IgD-negative memory B cell (primary cell): ENCODE measurements at regions not wholly inside any gene's neighbourhood (a gene's known extent, or its start where the extent isn't known, plus 50 kb on each side); places are given as distances from the start of the nearest gene placed in this dataset.

ENCODE experiments used
- H3K27ac Mint-ChIP-seq, 3 donors: one replicate each; pipeline ENCODE4 v1.8.0; 2020 to 2022; ENCODE audit warnings: mild to moderate bottlenecking in 3 of 3, mixed read lengths in 3 of 3, moderate library complexity in 1 of 3
- H3K27me3 Mint-ChIP-seq: one replicate; pipeline ENCODE4 v1.8.0; 2021; ENCODE audit warnings: mixed read lengths
- H3K36me3 Mint-ChIP-seq: one replicate; pipeline ENCODE4 v1.8.0; 2020; ENCODE audit warnings: mild to moderate bottlenecking, mixed read lengths
- H3K4me1 Mint-ChIP-seq, 3 donors: one replicate each; pipeline ENCODE4 v1.8.0; 2020 to 2022; ENCODE audit warnings: mixed read lengths in 3 of 3, mild to moderate bottlenecking in 1 of 3
- H3K4me3 Mint-ChIP-seq, 4 donors: one replicate each; pipeline ENCODE4 v1.8.0; 2020 to 2022; ENCODE audit warnings: mild to moderate bottlenecking in 4 of 4, mixed read lengths in 4 of 4, moderate library complexity in 3 of 4
- H3K9me3 Mint-ChIP-seq, 3 donors: one replicate each; pipeline ENCODE4 v1.8.0; 2020 to 2021; ENCODE audit warnings: mixed read lengths in 3 of 3, mild to moderate bottlenecking in 1 of 3

GRCh38 chr9:86531273-86531970 lies 177.2 kb upstream of the TUT7 start:
- H3K4me1 Mint-ChIP-seq, result no peaks in the 10 kb centered on the region
- no peak overlapping the region for H3K27ac Mint-ChIP-seq
- H3K9me3 Mint-ChIP-seq, result peaks cover 0 to 6% (median 0%) of the 10 kb centered on the region in 3 donors
- peaks cover 2% of the 10 kb centered on the region for H3K36me3 Mint-ChIP-seq
- H3K4me3 Mint-ChIP-seq, result no peak overlapping the region
- peaks cover 12% of the 10 kb centered on the region for H3K27me3 Mint-ChIP-seq

- no peaks in the 10 kb centered on the region for H3K4me1 Mint-ChIP-seq
- peaks cover 0 to 3% (median 0%) of the 10 kb centered on the region in 3 donors for H3K9me3 Mint-ChIP-seq
- H3K4me3 Mint-ChIP-seq, result no peak overlapping the region
- no peak overlapping the region for H3K27ac Mint-ChIP-seq
- no peaks in the 10 kb centered on the region for H3K36me3 Mint-ChIP-seq
- H3K27me3 Mint-ChIP-seq, result peaks cover 14% of the 10 kb centered on the region
Measured at GRCh38 chr9:86529496-86530275, 175.5 kb upstream of the TUT7 start.

DNA sequence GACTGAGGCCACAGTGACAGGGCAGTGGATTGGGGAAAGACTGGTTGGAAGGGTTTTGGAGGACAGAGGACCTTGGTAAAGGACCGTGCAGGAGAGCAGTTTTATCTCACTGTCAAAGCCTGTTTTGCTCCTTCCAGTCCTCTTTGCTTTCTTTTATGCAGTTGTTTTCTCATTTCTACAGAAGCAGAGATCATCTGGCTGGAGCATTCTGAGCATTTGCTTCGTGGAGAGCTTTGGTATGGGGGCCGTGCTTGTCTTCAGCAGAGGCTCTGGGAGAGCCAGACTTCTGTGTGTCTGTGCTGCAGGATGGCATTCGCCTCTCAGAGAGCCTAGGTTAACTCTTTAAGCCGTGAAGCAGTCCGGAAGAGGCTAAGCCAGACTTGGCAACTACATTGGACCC lies 171.8 kb upstream of the TUT7 start:
- no peak overlapping the region for H3K27ac Mint-ChIP-seq

GRCh38 chr9:86525182-86525581 lies 171.0 kb upstream of the TUT7 start:
- Mint-ChIP-seq H3K9me3 (no peaks in the 10 kb centered on the region), H3K4me1 (no peaks in the 10 kb centered on the region)

More for the DNA sequence above, 171.8 kb upstream of the TUT7 start:
- Mint-ChIP-seq H3K4me3 (no peak overlapping the region), H3K36me3 (no peaks in the 10 kb centered on the region), H3K4me1 (no peaks in the 10 kb centered on the region), H3K27me3 (peaks cover 14% of the 10 kb centered on the region), H3K9me3 (no peaks in the 10 kb centered on the region)

GRCh38 chr9:86521977-86522376 lies 167.8 kb upstream of the TUT7 start:
- no peaks in the 10 kb centered on the region for H3K36me3 Mint-ChIP-seq
- no peak overlapping the region for H3K4me3 Mint-ChIP-seq
- H3K4me1 Mint-ChIP-seq, result no peaks in the 10 kb centered on the region
- no peak overlapping the region for H3K27ac Mint-ChIP-seq
- peaks cover 5% of the 10 kb centered on the region for H3K27me3 Mint-ChIP-seq
- no peaks in the 10 kb centered on the region for H3K9me3 Mint-ChIP-seq

More at GRCh38 chr9:86525182-86525581, 171.0 kb upstream of the TUT7 start:
- no peak overlapping the region for H3K27ac Mint-ChIP-seq
- no peaks in the 10 kb centered on the region for H3K36me3 Mint-ChIP-seq
- no peak overlapping the region for H3K4me3 Mint-ChIP-seq
- peaks cover 12% of the 10 kb centered on the region for H3K27me3 Mint-ChIP-seq

DNA sequence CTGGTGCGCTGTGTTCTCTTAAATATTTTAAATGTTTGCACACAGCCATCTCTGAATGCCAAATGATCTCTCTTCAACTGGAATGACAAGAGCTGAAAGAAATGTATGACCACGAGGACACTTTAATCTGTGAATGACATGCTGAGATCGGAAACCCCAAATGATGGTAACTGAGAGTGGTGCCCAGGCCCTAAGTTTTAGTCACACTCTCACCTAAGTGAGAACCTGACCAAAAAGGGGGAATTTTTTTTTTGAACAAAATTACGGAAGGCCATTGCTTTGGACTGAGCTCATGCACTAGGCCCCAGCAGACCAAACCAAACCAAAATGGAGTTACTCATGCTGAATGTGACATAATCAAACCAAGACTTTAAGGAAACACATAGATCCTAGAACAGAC lies 167.1 kb upstream of the TUT7 start:
- Mint-ChIP-seq H3K9me3 (no peaks in the 10 kb centered on the region), H3K27ac (no peak overlapping the region), H3K36me3 (no peaks in the 10 kb centered on the region), H3K27me3 (peaks cover 1% of the 10 kb centered on the region), H3K4me1 (no peaks in the 10 kb centered on the region), H3K4me3 (no peak overlapping the region)

DNA sequence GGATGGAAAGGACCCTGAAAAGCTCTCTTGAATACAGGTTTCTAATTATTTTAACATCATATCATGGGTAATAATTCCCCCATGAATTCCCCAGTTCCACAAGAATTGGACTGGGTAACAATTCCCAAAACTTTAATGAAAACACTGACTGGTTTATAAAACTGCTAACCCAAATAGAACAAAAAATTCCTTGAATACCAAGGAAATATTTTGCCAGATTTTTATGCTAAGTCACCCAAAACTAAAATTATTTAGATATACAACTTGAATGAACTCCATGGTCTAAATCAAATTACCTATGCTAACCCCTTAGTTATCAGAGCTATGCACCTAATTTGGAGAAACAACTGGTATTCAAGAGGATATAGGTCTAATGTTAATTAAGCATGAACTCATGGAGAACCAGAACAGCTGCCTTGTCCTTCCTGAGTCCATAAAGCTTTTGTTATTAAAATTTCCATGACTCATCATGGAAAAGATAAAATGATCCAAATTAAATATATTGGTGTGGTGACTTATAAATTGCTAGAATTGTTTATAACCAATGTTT lies 164.9 kb upstream of the TUT7 start:
- Mint-ChIP-seq H3K27me3 (peaks cover 2% of the 10 kb centered on the region), H3K27ac (no peak overlapping the region), H3K4me3 (no peak overlapping the region), H3K9me3 (no peaks in the 10 kb centered on the region), H3K4me1 (no peaks in the 10 kb centered on the region), H3K36me3 (no peaks in the 10 kb centered on the region)

DNA sequence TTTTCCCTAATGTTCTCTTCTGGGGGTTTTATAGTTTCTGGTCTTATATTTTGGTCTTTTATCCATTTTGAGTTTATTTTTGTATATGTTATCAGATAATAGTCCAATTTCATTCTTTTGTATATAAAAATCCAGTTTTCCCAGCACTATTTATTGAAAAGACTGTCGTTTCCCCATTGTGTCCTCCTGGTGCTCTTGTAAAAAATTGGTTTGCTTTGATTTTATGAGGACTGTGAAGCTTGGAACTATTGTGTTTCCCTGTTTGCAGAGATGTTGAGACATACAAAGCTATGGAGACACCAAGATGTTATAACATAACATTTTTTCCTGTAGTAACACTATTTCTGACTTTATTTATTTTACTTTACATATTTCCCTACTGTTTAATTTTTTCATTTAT lies 163.3 kb upstream of the TUT7 start:
- H3K4me1 Mint-ChIP-seq, result no peaks in the 10 kb centered on the region
- H3K27ac Mint-ChIP-seq, result no peak overlapping the region
- peaks cover 2% of the 10 kb centered on the region for H3K27me3 Mint-ChIP-seq
- no peak overlapping the region for H3K4me3 Mint-ChIP-seq
- H3K9me3 Mint-ChIP-seq, result no peaks in the 10 kb centered on the region
- no peaks in the 10 kb centered on the region for H3K36me3 Mint-ChIP-seq

DNA sequence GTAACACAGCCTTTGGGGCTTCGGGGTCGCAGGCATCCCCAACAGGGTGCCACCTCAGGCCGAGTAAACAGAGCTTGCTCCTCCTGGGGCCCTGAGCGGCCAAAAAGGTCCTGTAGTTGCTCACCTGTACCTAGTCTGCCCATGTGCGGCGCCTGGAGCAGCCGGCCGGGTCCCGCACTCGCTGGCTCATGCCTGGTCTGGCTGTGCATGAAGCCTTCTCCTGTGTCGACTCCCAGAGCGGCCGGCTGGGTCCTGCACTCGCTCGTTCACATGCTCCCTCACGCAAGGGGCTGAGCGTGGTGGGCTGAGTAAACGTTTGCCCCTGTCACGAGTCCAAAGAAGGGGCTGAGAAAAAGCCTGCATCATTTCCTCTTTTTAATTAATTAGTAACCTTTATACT lies 162.4 kb upstream of the TUT7 start:
- no peak overlapping the region for H3K27ac Mint-ChIP-seq

GRCh38 chr9:86515221-86515620 lies 161.0 kb upstream of the TUT7 start:
- H3K27ac Mint-ChIP-seq, result no peak overlapping the region
- H3K36me3 Mint-ChIP-seq, result no peaks in the 10 kb centered on the region
- no peaks in the 10 kb centered on the region for H3K9me3 Mint-ChIP-seq
- H3K4me3 Mint-ChIP-seq, result no peak overlapping the region
- peaks cover 2% of the 10 kb centered on the region for H3K27me3 Mint-ChIP-seq
- H3K4me1 Mint-ChIP-seq, result no peaks in the 10 kb centered on the region

More for the DNA sequence above, 162.4 kb upstream of the TUT7 start:
- Mint-ChIP-seq H3K9me3 (no peaks in the 10 kb centered on the region), H3K36me3 (no peaks in the 10 kb centered on the region), H3K4me1 (no peaks in the 10 kb centered on the region), H3K27me3 (peaks cover 2% of the 10 kb centered on the region), H3K4me3 (no peak overlapping the region)

GRCh38 chr9:86513429-86513828 lies 159.2 kb upstream of the TUT7 start:
- Mint-ChIP-seq H3K27ac (no peak overlapping the region), H3K9me3 (no peaks in the 10 kb centered on the region), H3K36me3 (no peaks in the 10 kb centered on the region), H3K4me1 (no peaks in the 10 kb centered on the region), H3K27me3 (peaks cover 2% of the 10 kb centered on the region), H3K4me3 (no peak overlapping the region)

DNA sequence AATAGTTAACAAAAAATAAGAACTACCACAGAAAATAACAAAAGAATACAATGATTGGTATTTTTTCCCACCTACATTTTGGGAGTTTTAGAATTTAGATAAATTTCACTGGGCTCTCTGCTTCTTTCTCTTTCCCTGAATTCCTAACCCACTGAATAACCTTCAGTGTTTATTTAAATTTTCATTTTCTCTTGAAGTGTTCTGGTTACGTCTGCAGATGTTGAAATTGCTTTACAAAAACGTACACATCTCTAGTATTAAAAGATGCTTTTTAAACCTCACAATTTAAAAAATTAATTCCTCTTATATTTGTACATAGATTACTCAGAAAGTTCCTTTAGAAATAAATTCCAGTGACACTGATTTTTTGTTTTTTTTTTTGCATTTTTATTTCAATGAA lies 158.7 kb upstream of the TUT7 start:
- Mint-ChIP-seq H3K9me3 (no peaks in the 10 kb centered on the region), H3K4me3 (no peak overlapping the region)

GRCh38 chr9:86511614-86512360 lies 157.6 kb upstream of the TUT7 start:
- no peak overlapping the region for H3K27ac Mint-ChIP-seq
- H3K9me3 Mint-ChIP-seq, result no peaks in the 10 kb centered on the region
- H3K4me1 Mint-ChIP-seq, result no peaks in the 10 kb centered on the region
- H3K36me3 Mint-ChIP-seq, result no peaks in the 10 kb centered on the region
- no peak overlapping the region for H3K4me3 Mint-ChIP-seq
- peaks cover 2% of the 10 kb centered on the region for H3K27me3 Mint-ChIP-seq

More for the DNA sequence above, 158.7 kb upstream of the TUT7 start:
- Mint-ChIP-seq H3K27ac (no peak overlapping the region), H3K4me1 (no peaks in the 10 kb centered on the region), H3K27me3 (peaks cover 2% of the 10 kb centered on the region), H3K36me3 (no peaks in the 10 kb centered on the region)

GRCh38 chr9:86508208-86508903 lies 154.1 kb upstream of the TUT7 start:
- H3K27ac Mint-ChIP-seq, result no peak overlapping the region
- H3K4me3 Mint-ChIP-seq, result no peak overlapping the region
- no peaks in the 10 kb centered on the region for H3K4me1 Mint-ChIP-seq
- H3K36me3 Mint-ChIP-seq, result peaks cover 2% of the 10 kb centered on the region
- H3K27me3 Mint-ChIP-seq, result peaks cover 1% of the 10 kb centered on the region
- H3K9me3 Mint-ChIP-seq, result no peaks in the 10 kb centered on the region
